OCI-LY3 (cell line): ENCODE measurements at regions not wholly inside any gene's neighbourhood (a gene's known extent, or its start where the extent isn't known, plus 50 kb on each side); places are given as distances from the start of the nearest gene placed in this dataset.

Experiments
- H2AFZ ChIP-seq: fragments of 200-600, 300-600 bp; shearing (Covaris generic); 2 replicates; pipeline ENCODE4 v1.6.0; 2014; ENCODE audit warnings: antibody characterized with exemption, low read depth, low read length
- H3K27ac ChIP-seq: fragments of 200-600, 300-600 bp; sonication (generic); 2 replicates; pipeline ENCODE4 v1.5.1; 2014; ENCODE audit warnings: mild to moderate bottlenecking, low read length, moderate library complexity, mixed read lengths
- H3K27me3 ChIP-seq: fragments of 200-600, 300-600 bp; sonication (generic); 2 replicates; pipeline ENCODE4 v1.6.1; 2014; ENCODE audit warnings: low read depth, low read length, mixed read lengths
- H3K36me3 ChIP-seq: fragments of 200-600, 300-600 bp; sonication (generic); replicated peaks from 2 replicates; pipeline ENCODE3; 2014; ENCODE audit warnings: low read depth, low read length, mixed read lengths
- H3K4me1 ChIP-seq: fragments of 300-600, 200-600 bp; sonication (generic); 2 replicates; pipeline ENCODE4 v1.6.1; 2014; ENCODE audit warnings: low read length, mixed read lengths
- H3K4me2 ChIP-seq: fragments of 200-600, 300-600 bp; sonication (generic); 2 replicates; pipeline ENCODE4 v1.6.1; 2014; ENCODE audit warnings: low read length, mixed read lengths
- H3K4me3 ChIP-seq: fragments of 300-600, 200-600 bp; sonication (generic); 2 replicates; pipeline ENCODE4 v1.5.1; 2014; ENCODE audit warnings: antibody characterized with exemption, mild to moderate bottlenecking, low read length, moderate library complexity
- H3K79me2 ChIP-seq: fragments of 300-600, 200-600 bp; shearing (Covaris generic); 2 replicates; pipeline ENCODE4 v1.6.1; 2014; ENCODE audit warnings: mild to moderate bottlenecking, low read length, mixed read lengths
- H3K9ac ChIP-seq: fragments of 300-600, 200-600 bp; shearing (Covaris generic); 2 replicates; pipeline ENCODE4 v1.6.0; 2014; ENCODE audit warnings: mild to moderate bottlenecking, low read length, moderate library complexity
- H3K9me3 ChIP-seq: fragments of 200-600, 300-600 bp; shearing (Covaris generic); 2 replicates; pipeline ENCODE4 v1.6.1; 2014; ENCODE audit warnings: low read length, mixed read lengths; ENCODE audit not compliant: insufficient read depth
- H4K20me1 ChIP-seq: fragments of 200-600, 300-600 bp; sonication (generic); 2 replicates; pipeline ENCODE4 v1.6.1; 2016; ENCODE audit warnings: low read length, mixed read lengths; ENCODE audit not compliant: insufficient read depth
- CTCF ChIP-seq: fragments of 200-600, 300-600 bp; sonication (generic); IDR thresholded peaks from 2 replicates; pipeline ENCODE4 v1.5.1; 2014; ENCODE audit warnings: antibody characterized with exemption, low read length, low read depth
- EZH2phosphoT487 ChIP-seq: fragments of 200-600 bp; shearing (Covaris generic); IDR thresholded peaks from 2 replicates; pipeline ENCODE4 v1.6.1; 2018; ENCODE audit warnings: antibody characterized with exemption, mixed run types, low read depth

DNA sequence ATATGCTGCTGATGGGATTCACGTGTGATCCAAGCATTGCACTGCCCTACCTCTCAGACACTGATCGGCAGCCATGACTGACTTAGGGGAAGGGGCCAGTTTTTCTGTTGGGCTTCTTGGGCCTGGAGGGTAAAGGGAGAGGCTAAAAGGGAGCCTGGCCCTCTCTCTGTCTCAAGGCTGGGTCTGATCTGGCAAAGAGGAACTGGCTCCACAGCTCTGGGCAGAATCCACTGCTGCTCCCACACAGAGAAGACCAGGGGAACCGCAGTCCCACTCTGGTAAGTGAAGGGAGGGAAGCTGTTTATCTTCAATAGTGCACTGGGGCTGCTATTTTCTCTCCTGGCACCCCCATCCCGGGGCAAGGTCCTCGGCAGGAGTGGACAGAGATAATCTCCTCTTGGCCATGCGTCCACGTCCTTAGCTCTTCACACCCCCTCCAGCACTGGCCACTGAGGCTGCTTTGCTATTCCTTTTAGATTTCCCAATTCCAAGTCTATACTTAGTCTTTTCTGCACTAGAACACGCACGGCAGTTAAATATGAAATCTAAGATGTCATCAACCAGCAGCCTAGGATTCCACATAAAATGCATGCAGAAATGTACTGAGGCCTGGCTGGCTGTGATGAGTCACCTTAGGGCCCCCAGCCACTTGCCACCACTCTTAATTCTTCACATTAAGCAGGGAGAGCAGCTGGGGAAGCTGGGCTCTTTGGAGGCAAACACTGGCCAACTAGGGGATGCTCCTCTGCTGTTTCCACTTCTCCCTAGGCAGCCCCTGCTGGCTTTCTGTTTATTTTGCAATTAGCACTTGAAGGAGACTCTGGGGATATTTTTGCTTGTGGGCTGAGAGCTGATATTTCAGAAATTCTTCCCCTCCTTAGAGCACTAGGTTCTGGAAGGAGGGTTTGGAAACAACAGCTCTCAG is 87.8 kb upstream of the ARMC2 start:
- no peak for TF ChIP-seq CTCF
- no peak for TF ChIP-seq EZH2phosphoT487
- no peaks in the 10 kb centered on the region for H4K20me1 ChIP-seq
- H3K27ac ChIP-seq, result no peak overlapping the region
- H3K4me2 ChIP-seq, result no peak overlapping the region
- no peaks in the 10 kb centered on the region for H3K36me3 ChIP-seq
- no peaks in the 10 kb centered on the region for H3K9me3 ChIP-seq
- H3K4me3 ChIP-seq, result no peak overlapping the region
- H3K27me3 ChIP-seq, result peaks cover 22% of the 10 kb centered on the region
- no peak overlapping the region for H2AFZ ChIP-seq
- H3K79me2 ChIP-seq, result no peaks in the 10 kb centered on the region
- H3K9ac ChIP-seq, result no peak overlapping the region
- H3K4me1 ChIP-seq, result no peaks in the 10 kb centered on the region

- Histone ChIP-seq H3K4me2 (no peak overlapping the region), H3K27ac (no peak overlapping the region), H3K9ac (no peak overlapping the region), H4K20me1 (no peaks in the 10 kb centered on the region), H3K36me3 (no peaks in the 10 kb centered on the region), H3K4me1 (no peaks in the 10 kb centered on the region), H3K79me2 (no peaks in the 10 kb centered on the region), H2AFZ (no peak overlapping the region), H3K27me3 (peaks cover 30% of the 10 kb centered on the region), H3K9me3 (no peaks in the 10 kb centered on the region), H3K4me3 (no peak overlapping the region)
- no peak for TF ChIP-seq CTCF
- no peak for TF ChIP-seq EZH2phosphoT487
Observed at GRCh38 chr6:108762394-108762793, 85.8 kb upstream of the ARMC2 start.

DNA sequence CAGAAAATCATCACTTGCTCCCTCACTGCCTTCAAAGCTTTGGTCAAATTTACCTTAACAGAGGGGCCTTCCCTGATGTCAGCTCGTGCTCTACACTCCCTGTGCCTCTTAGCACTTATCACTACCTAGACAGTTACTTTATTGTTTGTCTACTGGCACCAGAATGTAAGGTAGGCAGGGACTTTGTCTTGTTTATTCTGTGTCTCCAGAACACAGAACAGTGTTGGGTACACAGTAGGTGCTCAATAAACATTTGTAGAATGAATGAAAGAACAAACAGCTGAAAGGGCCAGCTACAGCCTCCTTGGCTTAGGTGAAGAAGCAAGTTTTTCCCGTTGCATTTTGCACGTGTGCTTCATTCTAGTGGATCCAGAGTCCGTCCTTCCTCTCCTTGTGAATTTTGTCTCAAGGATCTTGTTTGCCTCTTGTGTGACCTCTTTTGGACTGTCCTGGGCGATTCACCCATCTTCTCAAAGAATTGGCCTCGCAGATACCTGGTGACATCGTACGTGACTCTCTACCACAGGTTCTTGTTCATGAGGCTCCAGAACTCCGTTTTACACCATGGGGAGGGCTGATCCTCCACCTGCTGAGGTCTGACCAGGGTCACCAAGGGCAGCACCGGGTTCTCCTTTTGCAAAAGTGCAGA is 84.2 kb upstream of the ARMC2 start:
- Histone ChIP-seq H3K27me3 (peaks cover 30% of the 10 kb centered on the region), H3K4me3 (no peak overlapping the region), H3K4me2 (no peak overlapping the region), H3K9ac (no peak overlapping the region), H4K20me1 (no peaks in the 10 kb centered on the region), H3K4me1 (no peaks in the 10 kb centered on the region), H3K9me3 (no peaks in the 10 kb centered on the region), H3K79me2 (no peaks in the 10 kb centered on the region), H3K27ac (no peak overlapping the region), H3K36me3 (no peaks in the 10 kb centered on the region), H2AFZ (no peak overlapping the region)
- no peak for TF ChIP-seq CTCF
- TF ChIP-seq EZH2phosphoT487, result no peak

- peaks cover 30% of the 10 kb centered on the region for H3K27me3 ChIP-seq
- H3K79me2 ChIP-seq, result no peaks in the 10 kb centered on the region
- H3K9me3 ChIP-seq, result no peaks in the 10 kb centered on the region
- no peak overlapping the region for H2AFZ ChIP-seq
- no peaks in the 10 kb centered on the region for H4K20me1 ChIP-seq
- H3K4me3 ChIP-seq, result no peak overlapping the region
- TF ChIP-seq CTCF (no peak), EZH2phosphoT487 (no peak)
- H3K4me2 ChIP-seq, result no peak overlapping the region
- no peaks in the 10 kb centered on the region for H3K4me1 ChIP-seq
- H3K27ac ChIP-seq, result no peak overlapping the region
- no peaks in the 10 kb centered on the region for H3K36me3 ChIP-seq
- no peak overlapping the region for H3K9ac ChIP-seq
Observed at GRCh38 chr6:108764580-108764950, 83.7 kb upstream of the ARMC2 start.
